ENCODE measurements at regions not wholly inside any gene's neighbourhood (a gene's known extent, or its start where the extent isn't known, plus 50 kb on each side); places are given as distances from the start of the nearest gene placed in this dataset.

- TF ChIP-seq EZH2 (IDR thresholded peaks at IDR 0.05; ENCODE audit: low read length, unreplicated experiment) (no peak), CTCF (conservative IDR thresholded peaks at IDR 0.05; ENCODE audit: low read depth, low read length) (no peak), EZH2phosphoT487 (IDR thresholded peaks at IDR 0.05; ENCODE audit: borderline replicate concordance, low read length) (no peak)
Observed at GRCh38 chr6:144535630-144536029, 250.5 kb downstream of the UTRN start.

Measured in PC-3 (cell line).